Body of pancreas (tissue), 4 donors: ENCODE measurements at regions not wholly inside any gene's neighbourhood (a gene's known extent, or its start where the extent isn't known, plus 50 kb on each side); places are given as distances from the start of the nearest gene placed in this dataset.

Experiments
- ATAC-seq: fragments of 150-250 bp; one replicate; pipeline ENCODE4 v1.9.1; 2016
- DNase-seq, 4 donors: peaks; one replicate each; pipeline ENCODE4 v3.0.0-alpha.2; 2019
- H3K27ac ChIP-seq, 4 donors: fragments of 200-600 bp; sonication (generic); 1 replicate in 3 of 4; 2 replicates in 1 of 4; pipeline versions ENCODE4 v1.5.1 to v1.6.1; 2016 to 2019; ENCODE audit warnings: mild to moderate bottlenecking in 1 of 4, mixed read lengths in 1 of 4, moderate library complexity in 1 of 4
- H3K27me3 ChIP-seq, 2 donors: fragments of 200-600 bp; sonication (generic); one replicate each; pipeline ENCODE4 v1.6.0; 2016; ENCODE audit warnings: mild to moderate bottlenecking in 1 of 2
- H3K36me3 ChIP-seq, 2 donors: fragments of 200-600 bp; sonication (generic); replicated peaks in 1 of 2; 2 replicates each; pipeline ENCODE4 v1.5.1; 2016; ENCODE audit warnings: low read depth in 2 of 2; ENCODE audit not compliant: insufficient read depth in 1 of 2
- H3K4me1 ChIP-seq: fragments of 200-600 bp; sonication (generic); one replicate; pipeline ENCODE4 v1.6.0; 2016
- H3K4me3 ChIP-seq, 2 donors: fragments of 200-600 bp; sonication (generic); 1 replicate in 1 of 2; 2 replicates in 1 of 2; pipeline ENCODE4 v1.5.1; 2016 to 2019
- H3K9me3 ChIP-seq, 3 donors: fragments of 200-600 bp; sonication (generic); 1 replicate in 2 of 3; 2 replicates in 1 of 3; pipeline ENCODE4 v1.5.1; 2016
- POLR2A ChIP-seq, 3 donors: fragments of 450-650 bp; IDR thresholded peaks; one replicate each; pipeline ENCODE4 v1.6.1; 2016; ENCODE audit warnings: antibody characterized with exemption in 3 of 3, mild to moderate bottlenecking in 2 of 3
- WGBS, 2 donors: methylation state at CpG; one replicate each; pipeline ENCODE4 v1.1.5; 2017; 5-methylcytosine and 5-hydroxymethylcytosine counted together
- intact Hi-C: fragments of 100-400 bp; cut with DNase I; formaldehyde crosslinking; loops from one replicate; pipeline ENCODE4 v1.15.1; 2023
- TF ChIP-seq, protein P1 (sequence below), 7 experiments: fragments of 450-650 bp in 4 of 7; fragments of 200-600 bp in 3 of 7; sonication (generic) in 3 of 7; IDR thresholded peaks; one replicate each; pipeline ENCODE4 v1.5.1; 2016 to 2019; ENCODE audit warnings: antibody characterized with exemption in 7 of 7

DNA sequence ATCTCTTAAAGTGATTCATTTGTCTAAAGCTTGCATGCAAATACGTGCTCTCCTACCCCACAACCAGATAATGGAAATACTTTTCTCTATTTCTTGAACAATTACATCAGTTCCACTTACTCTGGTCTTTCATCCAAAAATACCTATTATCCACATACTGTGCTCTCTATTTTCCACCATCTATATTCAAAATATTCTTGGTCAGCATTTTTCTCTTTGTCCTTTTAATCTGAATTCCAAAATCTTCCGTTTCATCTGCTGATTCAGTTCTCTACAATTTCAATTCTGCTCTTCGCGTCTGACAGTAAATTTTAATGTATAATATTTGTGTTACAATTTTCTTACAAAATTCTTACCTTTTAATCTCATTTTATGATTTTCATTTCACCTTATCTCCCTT lies 110.3 kb downstream of the ZNF648 start:
- Histone ChIP-seq H3K4me3 (no peak overlapping the region), H3K27ac (no peak overlapping the region), H3K4me1 (no peaks in the 10 kb centered on the region), H3K9me3 (no peaks in the 10 kb centered on the region), H3K27me3 (no peaks in the 10 kb centered on the region), H3K36me3 (no peaks in the 10 kb centered on the region)
- no peak for ATAC-seq
- TF ChIP-seq, protein P1, sequence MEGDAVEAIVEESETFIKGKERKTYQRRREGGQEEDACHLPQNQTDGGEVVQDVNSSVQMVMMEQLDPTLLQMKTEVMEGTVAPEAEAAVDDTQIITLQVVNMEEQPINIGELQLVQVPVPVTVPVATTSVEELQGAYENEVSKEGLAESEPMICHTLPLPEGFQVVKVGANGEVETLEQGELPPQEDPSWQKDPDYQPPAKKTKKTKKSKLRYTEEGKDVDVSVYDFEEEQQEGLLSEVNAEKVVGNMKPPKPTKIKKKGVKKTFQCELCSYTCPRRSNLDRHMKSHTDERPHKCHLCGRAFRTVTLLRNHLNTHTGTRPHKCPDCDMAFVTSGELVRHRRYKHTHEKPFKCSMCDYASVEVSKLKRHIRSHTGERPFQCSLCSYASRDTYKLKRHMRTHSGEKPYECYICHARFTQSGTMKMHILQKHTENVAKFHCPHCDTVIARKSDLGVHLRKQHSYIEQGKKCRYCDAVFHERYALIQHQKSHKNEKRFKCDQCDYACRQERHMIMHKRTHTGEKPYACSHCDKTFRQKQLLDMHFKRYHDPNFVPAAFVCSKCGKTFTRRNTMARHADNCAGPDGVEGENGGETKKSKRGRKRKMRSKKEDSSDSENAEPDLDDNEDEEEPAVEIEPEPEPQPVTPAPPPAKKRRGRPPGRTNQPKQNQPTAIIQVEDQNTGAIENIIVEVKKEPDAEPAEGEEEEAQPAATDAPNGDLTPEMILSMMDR (IDR thresholded peaks at IDR 0.05) = no peak
- no peak for TF ChIP-seq POLR2A (IDR thresholded peaks at IDR 0.05)
- DNase-seq = no peak
- intact Hi-C loops = no loop called here
- WGBS, 2 donors = 66 to 69% methylated on average over 4 of the region's 4 CpGs

DNA sequence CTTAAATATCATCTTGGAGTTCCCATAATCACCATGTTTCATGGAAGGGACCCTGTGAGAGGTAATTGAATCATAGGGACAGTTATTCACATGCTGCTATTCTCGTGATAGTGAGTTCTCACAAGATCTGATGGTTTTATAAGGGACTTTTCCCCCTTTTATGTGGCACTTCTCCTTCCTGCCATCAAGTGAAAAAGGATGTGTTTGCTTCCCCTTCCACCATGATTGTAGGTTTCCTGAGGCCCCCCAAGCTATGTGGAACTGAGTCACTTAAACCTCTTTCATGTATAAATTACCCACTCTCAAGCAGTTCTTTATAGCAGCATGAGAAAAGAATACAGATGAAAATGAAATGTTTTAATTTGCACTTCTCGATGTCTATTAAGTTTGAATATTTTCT lies 112.0 kb downstream of the ZNF648 start:
- intact Hi-C loops = loop anchor here (10.0 kb wide), 1 partner anchor 475 kb away; no protein-coding TSS in a partner anchor
- Histone ChIP-seq H3K36me3 (no peaks in the 10 kb centered on the region), H3K9me3 (no peaks in the 10 kb centered on the region), H3K27ac (no peak overlapping the region), H3K4me3 (no peak overlapping the region), H3K4me1 (no peaks in the 10 kb centered on the region), H3K27me3 (no peaks in the 10 kb centered on the region)
- 37 to 49% methylated on average over 2 of the region's 2 CpGs for WGBS, 2 donors
- no peak for TF ChIP-seq POLR2A (IDR thresholded peaks at IDR 0.05)
- ATAC-seq = no peak
- DNase-seq = no peak

DNA sequence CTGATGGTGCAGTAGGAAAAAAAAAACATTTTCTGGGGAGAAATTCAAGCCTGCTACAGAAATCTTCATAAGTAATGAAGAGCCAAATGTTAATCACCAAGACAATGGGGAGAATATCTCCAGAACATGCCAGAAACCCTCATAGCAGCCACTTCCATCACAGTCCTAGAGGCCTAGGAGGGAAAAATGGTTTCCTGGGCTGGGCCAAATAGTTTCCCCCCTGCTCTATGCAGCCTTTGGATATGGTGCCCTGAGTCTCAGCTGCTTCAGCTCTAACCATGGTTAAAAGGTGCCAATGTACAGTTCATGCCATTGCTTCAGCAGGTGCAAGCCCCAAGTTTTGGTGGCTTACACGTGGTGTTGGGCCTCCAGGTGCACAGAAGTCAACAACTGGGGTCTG lies 113.1 kb downstream of the ZNF648 start:
- no peak overlapping the region for H3K4me3 ChIP-seq
- H3K4me1 ChIP-seq = no peaks in the 10 kb centered on the region
- no peak for TF ChIP-seq POLR2A (IDR thresholded peaks at IDR 0.05)
- TF ChIP-seq, protein P1 (IDR thresholded peaks at IDR 0.05) = no peak
- intact Hi-C loops = loop anchor here (10.0 kb wide), 1 partner anchor 474 kb away; no protein-coding TSS in a partner anchor
- WGBS, 2 donors = 24 to 38% methylated on average over 1 of the region's 1 CpG
- H3K36me3 ChIP-seq = no peaks in the 10 kb centered on the region
- H3K9me3 ChIP-seq = no peaks in the 10 kb centered on the region
- H3K27ac ChIP-seq = no peak overlapping the region
- ATAC-seq (no peak), DNase-seq (no peak)
- H3K27me3 ChIP-seq = no peaks in the 10 kb centered on the region

DNA sequence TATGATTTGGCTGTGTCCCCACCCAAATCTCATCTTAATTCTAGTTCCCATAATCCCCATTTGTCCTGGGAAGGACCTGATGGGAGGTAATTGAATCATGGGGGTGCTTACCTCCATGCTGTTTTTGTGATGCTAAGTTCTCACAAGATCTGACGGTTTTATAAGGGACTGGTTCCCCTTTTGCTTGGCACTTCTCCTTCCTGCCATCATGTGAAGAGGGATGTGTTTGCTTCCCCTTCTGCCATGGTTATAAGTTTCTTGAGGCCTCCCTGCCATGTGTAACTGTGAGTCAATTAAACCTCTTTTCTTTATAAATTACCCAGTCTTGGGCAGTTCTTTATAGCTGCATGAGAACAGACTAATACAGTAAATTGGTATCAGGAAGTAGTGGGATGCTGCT lies 114.1 kb downstream of the ZNF648 start:
- Histone ChIP-seq H3K4me1 (no peaks in the 10 kb centered on the region), H3K27ac (no peak overlapping the region), H3K9me3 (no peaks in the 10 kb centered on the region), H3K36me3 (no peaks in the 10 kb centered on the region), H3K27me3 (no peaks in the 10 kb centered on the region), H3K4me3 (no peak overlapping the region)
- WGBS, 2 donors = 47% methylated on average over 1 of the region's 1 CpG
- no peak for ATAC-seq
- no peak for TF ChIP-seq POLR2A (IDR thresholded peaks at IDR 0.05)
- TF ChIP-seq, protein P1 (IDR thresholded peaks at IDR 0.05) = no peak
- DNase-seq = no peak
- intact Hi-C loops = loop anchor here (10.0 kb wide), 1 partner anchor 473 kb away; no protein-coding TSS in a partner anchor

DNA sequence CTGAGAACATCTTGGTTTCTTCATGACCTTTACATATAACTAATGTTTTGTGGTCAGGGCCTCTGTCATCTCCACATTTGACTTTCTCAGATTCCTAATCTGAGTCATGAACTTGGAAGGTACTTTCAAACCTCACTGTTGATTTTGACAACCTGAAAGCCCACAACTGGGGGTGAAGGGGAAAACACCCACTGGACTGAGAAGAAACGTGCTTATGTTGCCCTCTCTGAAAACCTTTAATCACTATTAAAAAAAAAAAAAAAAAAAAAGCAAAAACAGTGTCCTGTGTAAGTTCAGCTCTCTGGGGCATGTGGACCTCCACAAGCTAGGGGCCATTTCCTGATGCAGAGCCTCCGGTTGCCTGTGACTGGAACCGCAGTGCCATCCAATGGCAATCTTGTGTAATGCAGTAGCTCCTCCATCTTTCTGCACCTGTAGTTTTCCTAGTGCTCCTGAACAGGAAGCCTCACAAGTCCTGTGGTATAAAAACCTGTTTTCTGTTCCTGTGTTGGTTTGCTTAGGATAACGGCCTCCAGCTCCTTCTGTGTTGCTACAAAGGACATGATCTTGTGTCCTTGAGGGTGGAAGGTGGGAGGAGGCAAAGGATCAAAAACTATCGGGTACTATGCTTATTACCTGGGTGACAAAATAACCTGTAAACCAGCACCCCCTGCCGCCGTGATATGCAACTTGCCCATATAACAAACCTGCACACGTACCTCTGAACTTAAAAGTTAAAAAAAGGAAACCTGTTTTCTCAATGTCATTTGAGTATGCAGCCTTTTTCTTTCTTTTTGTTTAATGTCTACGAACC lies 124.5 kb downstream of the ZNF648 start:
- WGBS, 2 donors = 16 to 17% methylated on average over 9 of the region's 9 CpGs
- ATAC-seq (peak; percentile 72), DNase-seq (peak; percentile 50 to 71 (median 62))
- peaks cover 4% of the 10 kb centered on the region for H3K4me1 ChIP-seq
- intact Hi-C loops = no loop called here
- no peak overlapping the region for H3K27ac ChIP-seq
- H3K9me3 ChIP-seq = no peaks in the 10 kb centered on the region
- TF ChIP-seq, protein P1 (IDR thresholded peaks at IDR 0.05) = peak; percentile 7 to 77 (median 51)
- TF ChIP-seq POLR2A (IDR thresholded peaks at IDR 0.05) = no peak
- no peaks in the 10 kb centered on the region for H3K36me3 ChIP-seq
- no peak overlapping the region for H3K4me3 ChIP-seq
- H3K27me3 ChIP-seq = no peaks in the 10 kb centered on the region
